ENCODE measurements at regions not wholly inside any gene's neighbourhood (a gene's known extent, or its start where the extent isn't known, plus 50 kb on each side); places are given as distances from the start of the nearest gene placed in this dataset.

- ChIA-PET CTCF (ENCODE audit: partially characterized antibody) (interaction anchor here (1.4 kb wide), 1 partner anchor 47 kb away, joined by 3 read pairs; no protein-coding TSS in a partner anchor), POLR2A (ENCODE audit: partially characterized antibody) (interaction anchor here (1.0 kb wide), 1 partner anchor 46 kb away, joined by 3 read pairs; no protein-coding TSS in a partner anchor)
- Histone ChIP-seq H2BK15ac (ENCODE audit: low read length) (no peak overlapping the region), H3K27ac (ENCODE audit: low read depth, low read length) (no peak overlapping the region), H3K79me2 (ENCODE audit: control insufficient read depth in 1 of 2, insufficient read depth in 2 of 2, low read length in 2 of 2) (no peaks in the 10 kb centered on the region), H3K23ac (ENCODE audit: insufficient read length) (no peak overlapping the region), H3K9me3 (ENCODE audit: insufficient read depth in 2 of 2, low read depth in 1 of 2, low read length in 1 of 2) (no peaks in the 10 kb centered on the region), H3K4me2 (ENCODE audit: insufficient read depth in 1 of 2, low read depth in 2 of 2, low read length in 2 of 2) (no peak overlapping the region), H3K4me3 (ENCODE audit: extremely low read depth in 1 of 4, insufficient read depth in 2 of 4, low read depth in 3 of 4, low read length in 4 of 4) (no peak overlapping the region), H3K4ac (replicated peaks; ENCODE audit: insufficient read length, low read depth, low read length) (no peak overlapping the region), H4K91ac (replicated peaks; ENCODE audit: insufficient read length, low read length) (no peak overlapping the region), H3K79me1 (ENCODE audit: low read depth, low read length) (no peaks in the 10 kb centered on the region), H3K4me1 (replicated peaks in 1 of 4; ENCODE audit: control insufficient read depth in 3 of 4, insufficient read depth in 4 of 4, low read length in 3 of 4) (no peaks in the 10 kb centered on the region), H3K27me3 (replicated peaks in 1 of 4; ENCODE audit: control insufficient read depth in 3 of 4, extremely low read depth in 1 of 4, insufficient read depth in 3 of 4, low read length in 3 of 4) (no peaks in the 10 kb centered on the region; a peak in 2 of 7 replicates), H3K36me3 (ENCODE audit: control insufficient read depth in 2 of 4, insufficient read depth in 4 of 4, low read length in 3 of 4) (no peaks in the 10 kb centered on the region), H3K56ac (replicated peaks; ENCODE audit: insufficient read length, low read depth, low read length) (no peak overlapping the region), H3K14ac (ENCODE audit: insufficient read length) (no peak overlapping the region), H2BK120ac (replicated peaks; ENCODE audit: low read depth, low read length) (no peak overlapping the region), H4K20me1 (replicated peaks in 1 of 2; ENCODE audit: control insufficient read depth in 1 of 2, insufficient read depth in 2 of 2, low read length in 2 of 2) (peaks cover 0 to 3% of the 10 kb centered on the region in 2 experiments), H3K9ac (replicated peaks in 1 of 4; ENCODE audit: extremely low read depth in 1 of 4, low read depth in 3 of 4, low read length in 3 of 4) (no peak overlapping the region), H4K8ac (ENCODE audit: extremely low read depth, insufficient read depth, low read length) (no peak overlapping the region), H3K23me2 (ENCODE audit: low read depth, low read length) (peaks cover 3% of the 10 kb centered on the region), H2AFZ (ENCODE audit: low read length) (no peak overlapping the region), H2BK12ac (ENCODE audit: low read depth, low read length) (no peak overlapping the region), H2BK5ac (ENCODE audit: low read depth, low read length) (no peak overlapping the region), H4K5ac (ENCODE audit: insufficient read length, low read depth, low read length) (no peak overlapping the region), H2AK5ac (ENCODE audit: low read depth, low read length) (no peak overlapping the region), H3K18ac (ENCODE audit: extremely low read depth, low read length) (no peak overlapping the region), H2BK20ac (ENCODE audit: low read length) (no peak overlapping the region)
- FAIRE-seq (no peak), DNase-seq (ENCODE audit: low read depth in 1 of 2, low spot score in 2 of 2) (no peak)
- TF ChIP-seq BCL11A (IDR thresholded peaks at IDR 0.05; ENCODE audit: low read depth in 2 of 2, low read length in 2 of 2) (no peak), CEBPB (IDR thresholded peaks at IDR 0.05; ENCODE audit: low read depth, low read length) (no peak), TAF7 (optimal IDR thresholded peaks at IDR 0.05; ENCODE audit: borderline replicate concordance, low read depth, low read length) (no peak), ATF3 (IDR thresholded peaks at IDR 0.05; ENCODE audit: insufficient read depth, low read depth, low read length) (no peak), SIN3A (conservative IDR thresholded peaks at IDR 0.05 in 1 of 2, IDR thresholded peaks at IDR 0.05 in 1 of 2; ENCODE audit: low read depth in 1 of 2, low read length in 2 of 2) (no peak), TAF1 (IDR thresholded peaks at IDR 0.05; ENCODE audit: low read depth, low read length) (no peak), MAX (IDR thresholded peaks at IDR 0.05) (no peak), CREB1 (IDR thresholded peaks at IDR 0.05) (no peak), EP300 (IDR thresholded peaks at IDR 0.05; ENCODE audit: borderline replicate concordance in 1 of 2, low read depth in 2 of 2, low read length in 2 of 2) (no peak), CTCF (IDR thresholded peaks at IDR 0.05; ENCODE audit: control extremely low read depth in 1 of 3, insufficient read depth in 1 of 3, low read depth in 1 of 3, low read length in 3 of 3) (no peak), YY1 (IDR thresholded peaks at IDR 0.05; ENCODE audit: low read depth, low read length) (no peak), RBBP5 (IDR thresholded peaks at IDR 0.05; ENCODE audit: borderline replicate concordance, low read depth, low read length) (no peak)
Measured at GRCh38 chr22:26106412-26106811, 62.9 kb upstream of the SEZ6L start.
